Stromal cell of bone marrow (primary cell): ENCODE measurements at regions not wholly inside any gene's neighbourhood (a gene's known extent, or its start where the extent isn't known, plus 50 kb on each side); places are given as distances from the start of the nearest gene placed in this dataset.
"Not testable (repeated sequence)": the region's sequence is repeated elsewhere in the genome, so short reads cannot be mapped to it uniquely, and the experiment has no call there.

Experiments
- DNase-seq: peaks from one replicate; pipeline ENCODE4 v3.0.0-alpha.2; 2012; ENCODE audit warnings: low read depth

DNA sequence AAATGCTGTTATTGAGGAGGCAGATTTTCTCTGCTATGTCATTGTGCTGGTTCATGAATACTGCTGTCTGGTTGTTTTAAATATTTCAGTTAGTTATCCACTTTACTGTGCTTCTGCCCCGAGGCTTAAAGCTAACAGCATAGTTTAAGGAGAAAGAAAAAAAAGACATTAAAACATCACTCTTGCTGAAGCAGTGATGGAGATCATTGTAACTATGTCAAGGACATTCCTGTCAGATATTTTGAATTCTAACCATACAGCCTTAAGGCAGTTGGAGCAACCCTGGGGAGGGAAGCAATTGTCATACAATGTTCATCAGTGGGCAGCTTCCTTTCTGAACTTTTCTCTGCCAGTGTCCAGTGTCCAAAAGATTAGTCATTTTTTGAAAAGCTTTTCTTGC is 199.0 kb upstream of the DDX53 start:
- peak; percentile 9 for DNase-seq

DNA sequence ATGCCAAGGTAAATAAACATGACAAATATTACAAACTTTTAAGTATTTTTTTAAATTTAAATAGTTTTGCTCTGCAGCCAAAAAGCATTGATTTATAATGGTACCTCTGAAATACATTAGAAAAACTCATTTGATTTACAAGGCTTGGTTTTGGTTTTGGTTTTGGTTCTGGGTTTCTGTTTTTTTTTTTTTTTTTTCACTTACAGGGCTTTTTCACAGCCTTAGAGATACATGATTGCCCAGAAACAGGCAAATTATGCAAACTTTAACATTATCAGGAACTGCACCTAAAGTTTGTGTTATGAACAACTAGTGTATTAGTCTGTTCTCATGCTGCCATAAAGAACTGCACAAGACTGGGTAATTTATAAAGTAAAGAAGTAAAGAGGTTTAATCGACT is 196.4 kb upstream of the DDX53 start:
- no peak for DNase-seq

GRCh38 chrX:22810876-22811275 is 188.9 kb upstream of the DDX53 start:
- DNase-seq, result no peak

DNA sequence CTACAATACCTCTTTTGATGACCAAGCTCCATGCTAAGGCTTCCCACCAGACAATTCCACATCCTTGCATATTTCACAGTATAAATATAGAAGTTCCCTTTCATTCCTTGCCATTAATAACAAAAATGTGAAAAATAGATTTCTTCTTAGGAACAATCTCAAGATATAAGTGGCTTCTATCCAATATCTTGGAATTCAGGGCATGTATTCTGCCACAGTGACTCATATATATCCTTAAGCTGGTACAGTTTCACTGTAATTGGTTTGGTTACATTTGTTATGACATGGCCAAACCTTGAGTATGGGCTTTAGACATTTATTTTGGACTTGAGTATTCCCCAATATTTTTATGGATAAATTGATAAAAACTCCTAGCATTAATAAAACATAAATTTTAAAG is 181.7 kb upstream of the DDX53 start:
- peak; percentile 6 for DNase-seq

- no peak for DNase-seq
Observed at GRCh38 chrX:22855693-22856092, 144.1 kb upstream of the DDX53 start.

- no peak for DNase-seq
Observed at GRCh38 chrX:22859642-22860041, 140.1 kb upstream of the DDX53 start.

DNA sequence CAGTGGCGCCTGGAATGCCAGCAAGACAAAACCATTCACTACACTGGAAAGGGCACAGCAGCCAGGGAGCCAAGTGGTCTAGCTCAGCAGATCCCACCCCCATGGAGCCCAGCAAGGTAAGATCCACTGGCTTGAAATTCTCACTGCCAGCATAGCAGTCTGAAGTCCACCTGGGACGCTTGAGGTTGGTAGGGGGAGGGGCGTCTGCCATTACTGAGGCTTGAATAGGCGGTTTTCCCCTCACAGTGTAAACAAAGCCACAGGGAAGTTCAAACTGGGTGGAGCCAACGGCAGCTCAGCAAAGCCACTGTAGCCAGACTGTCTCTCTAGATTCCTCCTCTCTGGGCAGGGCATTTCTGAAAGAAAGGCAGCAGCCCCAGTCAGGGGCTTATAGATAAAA is 133.0 kb upstream of the DDX53 start:
- DNase-seq, result not testable (repeated sequence)

- no peak for DNase-seq
Observed at GRCh38 chrX:22882543-22882942, 117.2 kb upstream of the DDX53 start.

GRCh38 chrX:22889819-22890218 is 109.9 kb upstream of the DDX53 start:
- no peak for DNase-seq

GRCh38 chrX:22912616-22913015 is 87.1 kb upstream of the DDX53 start:
- DNase-seq, result no peak

DNA sequence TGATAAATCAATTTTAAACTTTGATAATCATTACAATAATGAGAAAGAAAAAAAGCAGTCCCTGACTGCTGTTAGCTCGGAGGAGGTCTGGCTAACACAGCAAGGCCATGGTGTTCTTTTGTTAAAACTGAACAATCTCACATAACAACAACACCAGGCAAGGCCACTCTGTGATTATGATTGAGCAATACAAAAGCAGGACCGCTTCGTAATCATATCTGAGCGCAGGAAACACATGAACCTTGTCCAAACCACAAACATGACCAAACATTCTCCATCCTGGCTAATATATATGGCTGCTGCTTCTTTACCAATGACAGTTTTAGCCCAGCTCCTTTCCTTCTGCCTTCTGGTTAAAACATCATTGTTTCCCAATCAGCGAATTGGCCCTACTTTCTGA is 76.8 kb upstream of the DDX53 start:
- DNase-seq, result peak; percentile 50

GRCh38 chrX:22934640-22935039 is 65.1 kb upstream of the DDX53 start:
- no peak for DNase-seq

- no peak for DNase-seq
Observed at GRCh38 chrX:22944945-22945344, 54.8 kb upstream of the DDX53 start.
